C4-2B (cell line): ENCODE measurements at regions not wholly inside any gene's neighbourhood (a gene's known extent, or its start where the extent isn't known, plus 50 kb on each side); places are given as distances from the start of the nearest gene placed in this dataset.

Experiments used
- H3K27ac ChIP-seq: fragments of 450-650 bp; 2 replicates; pipeline ENCODE4 v1.5.1; 2017
- CTCF ChIP-seq: fragments of 450-650 bp; conservative IDR thresholded peaks from 2 replicates; pipeline ENCODE4 v1.5.1; 2017; ENCODE audit warnings: mild to moderate bottlenecking
- ZFX ChIP-seq: fragments of 450-650 bp; IDR thresholded peaks from 2 replicates; pipeline ENCODE4 v1.6.1; 2017

GRCh38 chr10:106504536-106504935 is 660.0 kb downstream of the SORCS1 start:
- no peak for TF ChIP-seq CTCF
- TF ChIP-seq ZFX = no peak
- H3K27ac ChIP-seq = no peak overlapping the region

- no peak overlapping the region for H3K27ac ChIP-seq
- no peak for TF ChIP-seq CTCF
- TF ChIP-seq ZFX = no peak
Measured at GRCh38 chr10:106502641-106503040, 661.9 kb downstream of the SORCS1 start.

- no peak overlapping the region for H3K27ac ChIP-seq
- TF ChIP-seq ZFX (no peak), CTCF (no peak)
Measured at GRCh38 chr10:106500925-106501525, 663.5 kb downstream of the SORCS1 start.

GRCh38 chr10:106500041-106500924 is 664.2 kb downstream of the SORCS1 start:
- H3K27ac ChIP-seq = no peak overlapping the region
- TF ChIP-seq ZFX (no peak), CTCF (no peak)

- TF ChIP-seq CTCF (no peak), ZFX (no peak)
- no peak overlapping the region; the same call in 1 of the 2 replicates for H3K27ac ChIP-seq
Measured at GRCh38 chr10:106499448-106499847, 665.1 kb downstream of the SORCS1 start.

GRCh38 chr10:106498675-106499074 is 665.8 kb downstream of the SORCS1 start:
- no peak overlapping the region for H3K27ac ChIP-seq
- no peak for TF ChIP-seq CTCF
- no peak for TF ChIP-seq ZFX

- TF ChIP-seq CTCF (no peak), ZFX (no peak)
- H3K27ac ChIP-seq = no peak overlapping the region
Measured at GRCh38 chr10:106495931-106496330, 668.6 kb downstream of the SORCS1 start.
